ENCODE measurements at regions not wholly inside any gene's neighbourhood (a gene's known extent, or its start where the extent isn't known, plus 50 kb on each side); places are given as distances from the start of the nearest gene placed in this dataset.
"Not testable (repeated sequence)": the region's sequence is repeated elsewhere in the genome, so short reads cannot be mapped to it uniquely, and the experiment has no call there.

GRCh38 chr20:52302736-52303135 is 111.2 kb upstream of the ZFP64 start:
- TF ChIP-seq SMC3 (conservative IDR thresholded peaks at IDR 0.05; ENCODE audit: poor library complexity) = no peak
- no peak for TF ChIP-seq RAD21 (conservative IDR thresholded peaks at IDR 0.05)
- no peak for TF ChIP-seq REST (IDR thresholded peaks at IDR 0.05; ENCODE audit: borderline replicate concordance)
- no peak for TF ChIP-seq POLR2AphosphoS5 (IDR thresholded peaks at IDR 0.05)
- TF ChIP-seq EZH2 (IDR thresholded peaks at IDR 0.05; ENCODE audit: borderline replicate concordance, insufficient read depth, low read length, poor library complexity, severe bottlenecking) = no peak
- TF ChIP-seq EP300 (conservative IDR thresholded peaks at IDR 0.05; ENCODE audit: poor library complexity, severe bottlenecking) = no peak
- no peak for TF ChIP-seq CTCF (IDR thresholded peaks at IDR 0.05; ENCODE audit: poor library complexity, severe bottlenecking)
- TF ChIP-seq TAF1 (IDR thresholded peaks at IDR 0.05; ENCODE audit: low read depth) = no peak
- TF ChIP-seq MXI1 (conservative IDR thresholded peaks at IDR 0.05; ENCODE audit: poor library complexity, severe bottlenecking) = no peak
- Histone ChIP-seq H3K79me2 (replicated peaks; ENCODE audit: insufficient read depth, low read length) (no peaks in the 10 kb centered on the region), H3K27me3 (ENCODE audit: insufficient read depth, low read depth, low read length) (no peaks in the 10 kb centered on the region), H3F3A (ENCODE audit: insufficient read depth, low read length, poor library complexity, severe bottlenecking) (no peaks in the 10 kb centered on the region), H3K9ac (ENCODE audit: low read length) (no peak overlapping the region), H3K4me3 (ENCODE audit: low read length) (no peak overlapping the region), H3K27ac (ENCODE audit: low read length) (no peak overlapping the region), H3K9me3 (ENCODE audit: low read length) (no peaks in the 10 kb centered on the region), H4K20me1 (ENCODE audit: insufficient read depth) (no peaks in the 10 kb centered on the region), H2AFZ (ENCODE audit: low read depth, low read length) (no peak overlapping the region), H3K9me2 (ENCODE audit: insufficient read depth, low read length) (no peaks in the 10 kb centered on the region), H3K36me3 (ENCODE audit: insufficient read depth, low read length) (no peaks in the 10 kb centered on the region), H3K4me2 (ENCODE audit: low read length) (no peak overlapping the region)

GRCh38 chr20:52302051-52302450 is 110.5 kb upstream of the ZFP64 start:
- H4K20me1 ChIP-seq (ENCODE audit: insufficient read depth); H3K4me2 ChIP-seq (ENCODE audit: low read length); H3K9ac ChIP-seq (ENCODE audit: low read length); H3K9me3 ChIP-seq (ENCODE audit: low read length); H3K27me3 ChIP-seq (ENCODE audit: insufficient read depth, low read depth, low read length); H3K79me2 ChIP-seq (replicated peaks; ENCODE audit: insufficient read depth, low read length); H3K9me2 ChIP-seq (ENCODE audit: insufficient read depth, low read length); H2AFZ ChIP-seq (ENCODE audit: low read depth, low read length); H3F3A ChIP-seq (ENCODE audit: insufficient read depth, low read length, poor library complexity, severe bottlenecking); H3K27ac ChIP-seq (ENCODE audit: low read length); H3K36me3 ChIP-seq (ENCODE audit: insufficient read depth, low read length); H3K4me3 ChIP-seq (ENCODE audit: low read length): not testable (repeated sequence)

GRCh38 chr20:52295556-52295955 is 104.0 kb upstream of the ZFP64 start:
- H3K9ac ChIP-seq (ENCODE audit: low read length) = no peak overlapping the region
- no peak overlapping the region for H2AFZ ChIP-seq (ENCODE audit: low read depth, low read length)
- H3K27ac ChIP-seq (ENCODE audit: low read length) = no peak overlapping the region
- H3K36me3 ChIP-seq (ENCODE audit: insufficient read depth, low read length) = no peaks in the 10 kb centered on the region
- no peaks in the 10 kb centered on the region for H3K79me2 ChIP-seq (replicated peaks; ENCODE audit: insufficient read depth, low read length)
- H3K9me3 ChIP-seq (ENCODE audit: low read length) = no peaks in the 10 kb centered on the region
- no peaks in the 10 kb centered on the region for H3K9me2 ChIP-seq (ENCODE audit: insufficient read depth, low read length)
- H3K27me3 ChIP-seq (ENCODE audit: insufficient read depth, low read depth, low read length) = no peaks in the 10 kb centered on the region
- H3K4me2 ChIP-seq (ENCODE audit: low read length) = no peak overlapping the region
- no peak overlapping the region for H3K4me3 ChIP-seq (ENCODE audit: low read length)
- TF ChIP-seq MXI1 (conservative IDR thresholded peaks at IDR 0.05; ENCODE audit: poor library complexity, severe bottlenecking) (no peak), REST (IDR thresholded peaks at IDR 0.05; ENCODE audit: borderline replicate concordance) (no peak), SMC3 (conservative IDR thresholded peaks at IDR 0.05; ENCODE audit: poor library complexity) (no peak), EP300 (conservative IDR thresholded peaks at IDR 0.05; ENCODE audit: poor library complexity, severe bottlenecking) (no peak), TAF1 (IDR thresholded peaks at IDR 0.05; ENCODE audit: low read depth) (no peak), EZH2 (IDR thresholded peaks at IDR 0.05; ENCODE audit: borderline replicate concordance, insufficient read depth, low read length, poor library complexity, severe bottlenecking) (no peak), RAD21 (conservative IDR thresholded peaks at IDR 0.05) (no peak), POLR2AphosphoS5 (IDR thresholded peaks at IDR 0.05) (no peak), CTCF (IDR thresholded peaks at IDR 0.05; ENCODE audit: poor library complexity, severe bottlenecking) (no peak)
- no peaks in the 10 kb centered on the region for H4K20me1 ChIP-seq (ENCODE audit: insufficient read depth)
- H3F3A ChIP-seq (ENCODE audit: insufficient read depth, low read length, poor library complexity, severe bottlenecking) = no peaks in the 10 kb centered on the region
